ENCODE measurements at regions not wholly inside any gene's neighbourhood (a gene's known extent, or its start where the extent isn't known, plus 50 kb on each side); places are given as distances from the start of the nearest gene placed in this dataset.

- H3K27ac ChIP-seq (ENCODE audit: extremely low read length, insufficient read depth, low read length): no peak overlapping the region
- no peak for TF ChIP-seq THRA (CRISPR knock-in tag; IDR thresholded peaks at IDR 0.05; ENCODE audit: borderline replicate concordance)
- no peak for TF ChIP-seq TSC22D2 (CRISPR knock-in tag; IDR thresholded peaks at IDR 0.05; ENCODE audit: borderline replicate concordance)
- no peak for TF ChIP-seq TFAP4 (IDR thresholded peaks at IDR 0.05; ENCODE audit: borderline replicate concordance, low read depth)
- no peak for TF ChIP-seq ZNF160 (CRISPR knock-in tag; IDR thresholded peaks at IDR 0.05)
- no peak for TF ChIP-seq ATF7 (IDR thresholded peaks at IDR 0.05)
- no peak for TF ChIP-seq ATF7 (CRISPR knock-in tag; IDR thresholded peaks at IDR 0.05)
- TF ChIP-seq GABPB1 (CRISPR knock-in tag; IDR thresholded peaks at IDR 0.05): no peak
- TF ChIP-seq ZNF12 (CRISPR knock-in tag; IDR thresholded peaks at IDR 0.05): no peak
- no peak for TF ChIP-seq ZNF281 (CRISPR knock-in tag; IDR thresholded peaks at IDR 0.05; ENCODE audit: borderline replicate concordance)
- 0% methylated on average over 3 of the region's 3 CpGs for WGBS (ENCODE audit: low lambda C conversion rate)
- FAIRE-seq (no peak), ATAC-seq (no peak), DNase-seq (ENCODE audit: low spot score) (no peak)
- in situ Hi-C loops (cut with HindIII; ENCODE audit: extremely low pct_ligation_motif_present, low pct_unique_long_range_greater_than_20kb): no loop called here
- H3K4me2 ChIP-seq (ENCODE audit: low read depth, low read length): no peak overlapping the region
- no peak overlapping the region for H2AFZ ChIP-seq (ENCODE audit: low read length)
- POLR2A ChIA-PET: no interaction called here
- H3K4me1 ChIP-seq (ENCODE audit: insufficient read depth, low read length): no peaks in the 10 kb centered on the region
- no peaks in the 10 kb centered on the region for H3K79me2 ChIP-seq (ENCODE audit: insufficient read depth, low read length)
- no peak overlapping the region for H3K9ac ChIP-seq (ENCODE audit: insufficient read depth, low read depth, low read length)
- H3K27me3 ChIP-seq (ENCODE audit: control insufficient read depth in 1 of 2, insufficient read depth in 2 of 2, low read length in 2 of 2): no peaks in the 10 kb centered on the region
- H3K36me3 ChIP-seq (replicated peaks in 1 of 2; ENCODE audit: control insufficient read depth in 1 of 2, insufficient read depth in 2 of 2, low read length in 2 of 2): no peaks in the 10 kb centered on the region
- no peak overlapping the region for H3K4me3 ChIP-seq (replicated peaks in 1 of 3; ENCODE audit: insufficient read depth in 1 of 3, low read depth in 2 of 3, low read length in 3 of 3)
- peaks cover 51% of the 10 kb centered on the region for H3K9me3 ChIP-seq (ENCODE audit: low read length)
- BruUV-seq (replicated peaks): no TSS peak
- CTCF ChIA-PET (ENCODE audit: low intra/inter-chr PET ratio, low total read pairs): no interaction called here
- intact Hi-C loops (cut with micrococcal nuclease; ENCODE audit: unreplicated experiment): no loop called here
- H4K20me1 ChIP-seq (ENCODE audit: insufficient read depth, low read length): no peaks in the 10 kb centered on the region
Measured at GRCh38 chr11:39932966-39933365, 1526.5 kb downstream of the LRRC4C start.
